ENCODE measurements at regions not wholly inside any gene's neighbourhood (a gene's known extent, or its start where the extent isn't known, plus 50 kb on each side); places are given as distances from the start of the nearest gene placed in this dataset.
"Not testable (repeated sequence)": the region's sequence is repeated elsewhere in the genome, so short reads cannot be mapped to it uniquely, and the experiment has no call there.

DNA sequence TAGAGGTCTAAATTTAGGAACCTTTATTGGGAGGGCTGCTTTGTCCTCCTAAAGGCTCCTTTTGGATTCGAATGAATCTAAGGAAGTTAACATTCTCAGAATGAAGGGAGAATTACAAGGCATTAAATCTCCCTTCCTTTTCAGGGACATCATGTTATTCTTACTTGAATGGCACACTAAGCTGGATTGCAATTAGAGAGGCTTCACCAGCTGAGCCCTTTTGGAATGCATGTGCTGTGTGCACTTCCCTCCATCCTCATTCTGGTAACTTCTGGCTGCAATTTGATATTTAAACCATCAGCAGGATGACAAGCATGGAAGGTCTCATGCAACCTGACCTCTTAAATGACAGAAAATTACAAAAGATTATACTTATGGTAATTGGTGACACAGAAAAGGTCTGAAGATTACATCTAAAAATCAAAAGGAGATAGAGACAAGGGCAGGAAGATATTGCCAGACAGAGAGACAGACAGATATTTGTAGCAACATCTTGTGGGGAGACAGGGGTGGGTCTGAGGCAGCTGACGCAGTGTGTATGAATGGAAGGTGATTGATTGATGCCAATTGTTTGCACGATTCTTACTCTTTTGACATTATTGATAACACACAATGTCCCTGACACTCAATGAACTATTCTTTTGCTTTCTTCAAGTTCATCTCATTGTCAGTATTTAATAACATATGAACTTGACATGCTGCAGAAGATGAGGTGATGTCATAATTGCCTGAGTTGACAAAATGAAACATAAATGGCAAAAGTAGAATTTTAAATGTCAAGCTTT is 570.8 kb upstream of the GYPC start:
- DNase-seq (ENCODE audit: low read depth): no peak

DNA sequence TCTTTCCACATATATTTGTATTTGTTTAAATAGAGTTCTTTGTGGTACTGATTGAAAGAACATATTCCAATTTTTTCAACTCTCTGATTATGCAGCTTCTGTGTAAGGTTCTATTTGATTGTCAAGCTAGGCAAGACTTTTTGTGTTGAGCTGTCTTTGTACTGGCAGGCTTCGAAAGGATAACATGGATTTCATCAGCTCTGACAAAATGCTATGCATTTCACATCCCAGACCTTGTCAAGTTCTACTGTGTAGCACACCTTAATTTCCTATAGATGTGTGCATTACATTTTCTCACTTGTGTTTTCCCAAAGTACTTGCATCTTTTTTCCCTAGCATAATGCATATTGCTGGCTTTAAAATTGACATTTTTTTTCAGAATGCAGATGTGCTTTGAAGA is 555.0 kb upstream of the GYPC start:
- no peak for DNase-seq (ENCODE audit: low read depth)

DNA sequence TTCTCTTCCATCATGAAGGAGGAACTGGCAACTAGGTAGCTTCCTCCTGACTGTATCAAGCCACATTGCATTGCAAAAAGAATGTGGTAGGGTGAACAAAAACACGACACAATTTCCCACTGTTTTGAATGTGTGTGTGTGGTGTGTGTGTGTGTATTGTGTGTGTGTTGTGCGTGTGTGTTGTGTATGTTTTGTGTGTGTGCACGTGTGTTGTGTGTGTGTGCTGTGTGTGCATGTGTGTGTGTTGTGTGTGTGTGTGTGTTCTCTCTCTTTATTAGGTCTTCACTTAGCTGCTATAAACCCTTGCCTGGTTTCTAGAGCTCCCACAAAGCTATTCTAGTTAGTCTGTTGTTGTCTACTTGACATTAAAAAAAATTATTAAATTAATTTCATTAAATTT is 550.0 kb upstream of the GYPC start:
- no peak for DNase-seq (ENCODE audit: low read depth)

DNA sequence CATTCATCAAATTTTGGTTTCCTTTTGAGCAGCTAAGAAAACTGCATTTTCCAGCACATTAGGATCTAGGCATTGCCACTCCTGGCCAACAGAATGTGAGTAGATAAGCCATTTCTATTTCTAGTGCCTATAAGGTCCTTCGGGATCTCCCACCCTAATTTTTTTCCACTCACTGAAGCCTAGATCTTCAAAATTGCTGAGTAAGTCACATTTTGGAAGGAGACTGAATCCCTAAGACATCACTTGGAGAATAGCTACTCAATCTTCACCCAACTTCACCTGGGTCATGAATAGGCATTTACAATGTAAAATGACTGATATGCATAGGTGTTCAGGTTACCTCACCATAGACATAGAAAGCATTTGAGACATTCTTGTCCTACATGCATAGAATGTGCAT is 548.1 kb upstream of the GYPC start:
- no peak for DNase-seq (ENCODE audit: low read depth)

DNA sequence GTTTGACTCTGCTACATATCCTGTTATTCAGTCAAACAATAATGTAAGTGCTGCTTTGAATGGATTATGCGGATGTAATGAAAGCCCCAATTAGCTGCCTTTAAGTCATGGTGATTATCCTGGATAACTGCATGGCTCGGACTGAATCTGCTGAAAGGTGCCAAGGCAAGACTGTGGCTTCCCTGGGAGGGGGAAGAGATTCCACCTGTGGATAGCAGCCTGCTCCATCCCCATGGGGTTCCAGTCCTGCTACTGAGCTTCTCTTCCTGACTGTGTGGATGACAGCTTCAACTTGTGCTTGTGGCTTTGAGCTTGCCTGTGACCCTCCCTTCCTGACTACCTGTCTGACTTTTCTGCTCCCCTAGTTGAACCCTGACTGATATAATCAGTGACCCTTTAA is 540.0 kb upstream of the GYPC start:
- DNase-seq (ENCODE audit: low read depth): no peak

DNA sequence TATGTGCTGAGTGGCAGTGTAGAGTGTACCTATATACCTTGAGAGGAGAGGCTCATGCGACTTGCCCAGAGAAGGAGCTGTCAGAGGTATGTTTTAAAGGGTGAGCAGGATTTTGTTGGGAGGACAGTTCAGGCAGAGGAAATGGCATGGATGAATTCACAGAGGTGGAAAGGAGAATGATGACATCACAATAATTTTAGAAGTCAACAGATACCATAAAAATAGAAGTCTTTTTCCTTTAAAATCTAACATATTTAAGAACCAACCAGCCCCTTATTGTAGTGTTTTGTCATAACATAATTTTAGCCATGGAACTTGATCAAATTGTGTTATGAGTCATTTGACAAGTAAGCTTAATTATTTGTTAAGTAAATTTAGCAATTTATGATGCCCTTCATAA is 538.1 kb upstream of the GYPC start:
- no peak for DNase-seq (ENCODE audit: low read depth)

DNA sequence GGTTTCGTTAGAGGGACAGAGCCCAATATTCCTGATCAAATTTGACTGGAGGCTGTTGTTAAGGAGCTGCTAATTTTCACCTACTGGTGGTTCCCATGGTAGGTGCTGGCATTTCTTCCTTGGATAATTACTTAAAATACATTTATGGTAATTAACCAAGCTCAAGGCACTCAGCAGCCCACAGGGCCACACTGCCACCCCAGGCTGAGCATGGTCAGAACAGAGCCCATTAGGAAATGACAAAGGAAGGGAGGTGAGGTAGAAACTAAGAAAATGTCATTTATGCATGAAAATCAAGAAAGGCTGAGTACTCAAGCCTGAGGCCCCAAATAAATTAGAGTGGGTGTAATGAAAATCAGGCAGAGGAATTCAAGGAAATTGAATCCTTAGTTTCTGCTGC is 510.2 kb upstream of the GYPC start:
- DNase-seq (ENCODE audit: low read depth): no peak

DNA sequence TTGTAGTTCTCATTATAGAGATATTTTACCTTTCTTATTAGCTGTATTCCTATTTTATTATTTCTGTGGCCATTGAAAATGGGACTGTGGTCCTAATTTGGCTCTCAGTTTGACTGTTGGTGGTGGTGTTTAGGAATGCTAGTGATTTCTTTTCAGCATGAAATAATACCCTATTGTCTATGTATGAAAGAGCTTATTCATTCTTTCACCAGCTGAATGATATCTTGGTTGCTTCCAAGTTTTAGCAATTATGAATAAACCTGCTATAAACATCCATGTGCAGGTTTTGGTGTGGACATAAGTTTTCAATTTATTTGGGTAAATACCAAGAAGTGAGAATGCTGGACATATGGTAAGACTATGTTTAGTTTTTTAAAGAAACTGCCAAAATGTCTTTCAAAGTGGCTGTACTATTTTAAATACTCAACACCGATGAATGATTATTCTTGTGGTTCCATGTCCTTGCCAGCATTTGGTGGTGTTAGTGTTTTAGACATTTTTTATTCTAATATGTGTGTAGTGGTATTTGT is 501.6 kb upstream of the GYPC start:
- no peak for DNase-seq (ENCODE audit: low read depth)

DNA sequence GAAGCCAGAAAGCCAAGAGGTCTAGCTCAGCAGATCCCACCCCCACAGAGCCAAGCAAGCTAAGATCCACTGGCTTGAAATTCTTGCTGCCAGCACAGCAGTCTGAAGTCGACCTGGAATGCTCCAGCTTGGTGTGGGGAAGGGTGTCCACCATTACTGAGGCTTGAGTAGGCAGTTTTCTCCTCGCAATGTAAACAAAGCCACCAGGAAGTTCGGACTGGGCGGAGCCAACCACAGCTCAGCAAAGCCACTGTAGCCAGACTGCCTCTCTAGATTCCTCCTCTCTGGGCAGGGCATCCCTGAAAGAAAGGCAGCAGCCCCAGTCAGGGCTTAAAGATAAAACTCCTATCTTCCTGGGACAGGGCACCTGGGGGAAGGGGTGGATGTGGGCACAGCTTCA is 495.0 kb upstream of the GYPC start:
- not testable (repeated sequence) for DNase-seq (ENCODE audit: low read depth)

DNA sequence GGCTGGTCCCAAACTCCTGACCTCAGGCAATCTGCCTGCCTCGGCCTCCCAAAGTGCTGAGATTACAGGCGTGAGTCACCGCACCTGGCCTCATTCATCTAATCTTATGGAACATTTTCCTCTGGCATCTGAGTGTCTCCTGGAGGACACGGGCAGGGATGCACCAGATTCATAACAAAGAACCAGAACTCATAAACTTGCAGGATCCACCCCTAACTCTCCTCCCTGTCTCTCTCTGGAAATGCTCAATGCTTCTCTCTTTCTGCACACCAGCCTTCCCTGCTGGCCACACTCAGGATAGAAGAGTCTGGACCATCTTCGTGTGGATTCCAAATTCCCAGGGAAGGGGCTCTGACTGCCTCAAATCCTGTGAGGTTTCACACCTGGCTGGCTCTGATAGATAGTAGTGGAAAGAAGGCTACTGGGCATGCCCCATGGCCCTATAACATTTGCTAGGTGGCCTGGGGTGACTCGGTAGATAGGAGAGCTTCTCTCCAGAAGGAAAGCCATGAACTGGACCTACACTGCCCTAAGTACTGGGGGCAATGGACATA is 483.2 kb upstream of the GYPC start:
- no peak for DNase-seq (ENCODE audit: low read depth)

DNA sequence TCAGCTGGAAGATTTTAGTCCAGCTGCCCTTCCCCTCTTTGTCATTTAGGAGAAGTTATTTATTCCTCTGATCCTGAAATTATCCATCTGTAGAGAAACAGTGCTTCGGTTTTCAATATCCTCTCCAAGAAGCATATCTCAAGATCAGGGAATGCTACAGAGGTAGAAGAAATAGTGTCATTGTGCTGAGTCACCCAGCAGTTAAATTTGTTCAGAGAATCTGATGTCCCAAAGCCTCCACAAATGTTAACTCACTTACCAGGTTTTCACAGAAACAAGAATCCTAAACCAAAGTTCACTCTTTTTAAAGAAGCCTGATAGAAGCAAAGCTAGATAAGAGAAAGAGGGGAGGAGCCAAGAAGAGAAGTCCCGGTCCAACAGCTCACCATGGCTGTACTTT is 480.7 kb upstream of the GYPC start:
- DNase-seq (ENCODE audit: low read depth): no peak

DNA sequence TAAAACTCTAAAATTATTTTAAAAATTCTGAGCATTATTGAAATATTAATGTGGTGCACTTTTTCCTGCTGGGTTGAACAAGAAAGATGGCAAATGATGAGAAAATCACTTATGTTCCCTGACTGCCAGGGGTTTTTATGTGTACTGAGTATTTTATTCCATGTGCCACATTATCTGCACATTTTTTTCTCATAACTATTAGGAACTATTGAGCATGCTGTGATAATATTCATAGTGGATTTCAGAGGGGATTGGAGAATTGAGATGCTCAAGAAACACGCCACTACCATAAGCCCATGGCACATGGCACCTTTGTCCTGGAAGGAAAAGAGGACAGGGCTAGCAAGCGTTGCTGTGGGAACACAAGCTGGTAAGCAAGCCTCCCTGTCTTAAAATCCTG is 478.5 kb upstream of the GYPC start:
- no peak for DNase-seq (ENCODE audit: low read depth)

DNA sequence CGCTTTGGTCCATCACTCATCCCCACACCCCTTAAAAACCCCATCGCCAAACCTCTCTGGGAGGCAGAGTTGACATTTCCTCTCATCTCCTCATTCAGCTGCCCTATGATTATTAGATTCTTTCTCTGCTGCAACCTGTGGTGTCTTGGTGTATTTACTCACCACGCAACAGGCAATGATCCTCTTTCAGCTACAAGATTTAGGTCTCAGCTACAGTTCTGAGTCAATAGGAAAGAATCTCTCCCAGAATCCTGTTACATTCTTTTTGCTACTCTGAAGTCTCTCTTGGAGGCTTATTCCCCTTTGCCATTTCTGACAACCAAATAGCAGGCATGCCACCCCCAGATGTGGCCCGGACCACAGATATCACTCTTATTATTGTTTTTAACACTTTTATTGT is 468.3 kb upstream of the GYPC start:
- DNase-seq (ENCODE audit: low read depth): no peak

DNA sequence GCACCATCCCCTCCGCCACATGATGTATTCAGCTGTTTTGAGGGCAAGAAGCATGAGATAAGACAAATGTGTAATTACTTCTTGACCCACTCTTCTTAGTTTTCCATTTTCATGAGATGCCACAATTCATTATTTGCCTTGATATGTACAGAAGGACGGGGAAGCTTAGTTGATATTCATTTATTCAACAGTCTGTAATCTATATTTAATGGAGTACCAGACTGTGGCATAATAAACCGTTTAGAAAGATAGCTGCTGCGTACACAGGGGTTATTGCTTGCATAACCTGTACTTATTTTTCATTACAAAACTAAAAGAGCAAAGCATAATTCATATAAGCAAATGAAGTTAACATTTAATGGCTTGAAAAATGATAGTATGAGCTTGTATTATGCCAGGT is 466.4 kb upstream of the GYPC start:
- no peak for DNase-seq (ENCODE audit: low read depth)

DNA sequence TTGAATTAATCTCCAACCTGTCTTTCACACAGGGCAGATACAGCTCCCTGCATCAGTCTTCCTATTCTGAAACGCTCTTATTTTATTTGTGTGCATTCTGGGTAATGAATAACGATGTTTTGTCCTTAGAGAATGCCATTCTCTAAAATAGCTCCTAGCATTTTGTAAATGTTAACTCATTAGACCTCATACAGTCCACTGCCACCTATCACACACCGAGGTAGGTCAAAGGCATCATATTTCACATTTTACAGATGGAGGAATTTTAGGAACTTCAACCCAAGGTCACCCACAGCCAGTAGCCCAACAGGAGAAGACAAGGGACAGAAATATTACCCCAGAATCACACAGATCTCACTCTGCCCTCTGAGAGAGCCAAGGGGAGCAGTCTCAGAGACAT is 455.4 kb upstream of the GYPC start:
- DNase-seq (ENCODE audit: low read depth): no peak

DNA sequence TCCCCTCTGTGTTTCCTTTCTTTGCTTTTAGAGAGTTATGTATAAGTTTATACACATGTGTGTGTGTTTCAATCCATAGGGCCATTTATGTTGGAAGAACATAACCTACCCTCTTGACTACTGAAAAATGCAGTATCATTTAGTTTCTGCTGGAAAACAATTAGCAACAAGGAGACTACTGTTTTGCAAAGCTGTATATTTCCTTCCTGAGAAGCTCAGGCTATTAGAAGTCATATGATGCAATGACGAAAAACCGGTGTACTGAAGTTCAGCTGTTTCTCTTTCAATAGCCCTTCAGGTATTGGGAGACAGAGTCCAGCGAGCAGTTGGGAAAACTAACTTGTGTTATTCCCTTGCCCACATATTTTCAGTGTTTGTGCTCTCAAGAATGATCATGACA is 447.7 kb upstream of the GYPC start:
- DNase-seq (ENCODE audit: low read depth): no peak

DNA sequence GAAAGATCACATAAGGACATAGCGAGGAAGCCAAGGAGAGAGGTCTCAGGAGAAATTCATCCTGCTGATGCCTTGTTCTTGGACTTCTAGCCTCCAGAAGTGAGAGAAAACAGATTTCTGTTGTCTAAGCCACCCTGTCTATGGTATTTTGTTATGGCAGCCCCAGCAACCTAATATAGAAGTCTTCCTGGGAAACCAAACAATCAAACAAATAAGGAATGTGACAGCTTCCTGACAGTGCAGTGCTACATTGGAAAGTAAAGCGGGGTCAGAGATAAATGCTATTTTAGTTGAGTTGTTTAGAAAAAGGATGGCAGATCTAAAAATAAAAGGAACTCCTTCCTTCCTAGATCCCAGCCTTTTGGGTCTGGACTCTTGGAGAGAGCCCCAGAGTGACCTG is 443.2 kb upstream of the GYPC start:
- no peak for DNase-seq (ENCODE audit: low read depth)

DNA sequence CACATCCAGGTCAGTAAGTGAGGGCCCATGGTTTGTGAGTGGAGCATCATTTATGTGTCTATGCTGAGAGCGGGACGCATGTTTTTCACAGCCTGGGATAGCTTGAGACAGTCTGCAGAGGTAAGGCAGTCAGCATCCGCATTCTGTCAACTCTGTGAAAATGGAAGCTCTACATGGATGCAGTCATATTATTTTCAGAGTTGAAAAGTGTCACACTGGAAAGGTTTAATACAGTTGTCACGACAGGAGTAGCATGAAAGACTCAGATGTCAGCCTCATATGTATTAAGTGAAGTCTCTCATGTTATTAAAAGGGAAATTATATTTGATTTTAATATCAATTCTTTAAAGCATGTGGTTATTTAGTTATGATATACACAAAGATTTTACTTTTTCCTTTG is 436.9 kb upstream of the GYPC start:
- no peak for DNase-seq (ENCODE audit: low read depth)

DNA sequence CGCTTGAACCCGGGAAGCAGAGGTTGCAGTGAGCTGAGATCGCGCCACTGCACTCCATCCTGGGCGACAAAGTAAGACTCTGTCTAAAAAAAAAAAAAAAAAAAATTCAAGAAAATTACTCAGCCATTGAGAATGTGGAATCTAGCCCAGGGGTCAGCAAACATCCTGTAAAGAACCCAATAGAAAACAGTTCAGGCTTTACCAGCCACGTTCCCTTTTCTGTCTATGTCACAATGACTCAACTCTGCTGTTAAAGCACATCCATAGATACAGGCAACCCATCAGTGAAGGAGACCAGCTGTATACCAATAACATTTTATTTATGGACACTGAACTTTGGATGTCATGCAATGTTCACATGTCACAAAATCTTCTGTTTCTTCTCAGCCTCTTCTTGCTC is 435.6 kb upstream of the GYPC start:
- DNase-seq (ENCODE audit: low read depth): no peak

DNA sequence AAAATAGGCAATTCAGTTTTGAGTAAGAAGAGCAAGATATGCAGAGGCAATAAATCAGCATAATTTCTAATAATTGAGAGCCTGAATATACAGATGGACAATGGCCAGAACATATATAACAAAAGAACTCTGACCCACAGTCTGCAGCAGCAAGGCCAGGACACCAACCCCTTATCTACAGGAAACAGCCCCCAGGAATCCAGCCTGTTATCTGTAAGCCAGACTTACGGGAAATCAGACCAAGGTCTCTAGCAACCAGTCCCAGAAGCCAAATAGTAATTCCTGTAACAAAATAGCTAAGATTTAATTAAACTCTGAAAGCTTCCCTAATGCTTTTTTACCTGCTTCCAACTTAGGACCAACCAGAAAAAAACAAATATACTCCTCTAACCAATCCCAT is 434.5 kb upstream of the GYPC start:
- DNase-seq (ENCODE audit: low read depth): no peak

DNA sequence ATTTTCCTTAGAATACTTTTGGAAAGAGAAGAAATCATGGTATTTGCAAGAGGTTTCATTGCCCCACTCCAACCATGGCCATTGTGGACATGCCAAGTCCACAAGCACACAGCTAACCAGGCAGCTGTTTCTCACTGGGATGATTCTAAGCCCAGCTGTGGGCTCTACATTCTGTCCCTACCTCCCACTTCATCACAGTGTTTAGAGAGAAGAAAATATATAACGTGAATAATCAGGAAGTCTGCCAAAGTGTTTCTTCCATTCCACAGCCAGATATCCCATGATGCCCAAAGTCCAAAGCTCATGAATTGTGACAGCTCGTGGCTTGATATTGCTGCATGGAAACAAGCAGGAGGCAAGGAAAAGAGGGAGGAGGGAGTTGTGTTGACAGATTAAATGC is 433.7 kb upstream of the GYPC start:
- no peak for DNase-seq (ENCODE audit: low read depth)

DNA sequence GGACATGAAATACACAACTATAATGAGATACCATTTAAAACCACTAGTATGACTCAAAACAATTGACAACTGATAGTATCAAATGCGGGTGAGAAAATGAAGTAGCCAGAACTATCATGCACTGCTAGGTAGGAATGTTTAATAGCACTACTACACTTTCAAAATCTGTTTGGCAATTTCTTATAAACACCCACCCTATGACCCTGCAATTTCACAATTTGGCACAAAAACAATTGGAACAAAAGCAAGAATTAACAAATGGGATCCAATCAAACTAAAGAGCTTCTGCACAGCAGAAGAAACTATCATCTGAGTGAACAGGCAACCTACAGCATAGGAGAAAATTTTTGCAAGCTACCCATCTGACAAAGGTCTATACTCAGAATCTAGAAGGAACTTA is 431.2 kb upstream of the GYPC start:
- DNase-seq (ENCODE audit: low read depth): no peak

DNA sequence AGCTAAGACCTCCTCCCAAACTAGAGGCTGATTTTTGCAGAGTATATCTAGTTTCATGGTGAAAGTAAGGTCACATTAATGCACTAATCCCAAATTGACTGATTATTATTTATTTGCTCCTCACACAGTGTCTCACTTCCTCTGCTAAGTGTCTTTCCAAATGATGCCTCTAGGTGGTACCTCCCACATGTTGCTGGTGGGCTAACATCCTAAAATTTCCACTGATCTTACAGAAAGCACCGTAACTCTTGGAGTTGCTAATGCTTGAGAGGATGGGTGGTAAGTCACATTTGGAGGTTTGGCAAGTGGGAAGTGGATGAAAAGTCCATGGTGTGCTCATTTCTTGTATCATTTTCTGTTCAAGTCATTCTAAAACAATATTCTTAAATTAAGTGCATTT is 428.7 kb upstream of the GYPC start:
- DNase-seq (ENCODE audit: low read depth): no peak

DNA sequence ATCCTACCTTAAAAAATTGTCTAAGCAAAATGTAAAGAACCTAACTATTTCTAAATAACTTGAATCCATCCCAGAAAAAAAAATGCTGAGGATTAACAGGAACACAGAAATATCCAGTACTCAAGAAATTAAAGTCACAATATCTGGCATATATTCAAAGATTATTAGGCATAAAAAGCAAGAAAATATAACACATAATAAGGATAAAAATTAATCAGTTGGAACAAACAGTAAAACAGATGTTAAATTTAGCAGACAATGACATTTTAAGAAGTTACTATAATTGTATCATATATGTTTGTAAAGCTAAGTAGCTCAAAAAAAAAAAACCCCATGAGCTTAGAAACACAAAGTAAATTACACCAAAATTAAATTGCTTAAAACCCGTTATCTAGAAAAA is 427.4 kb upstream of the GYPC start:
- DNase-seq (ENCODE audit: low read depth): no peak
